ENCODE measurements at regions not wholly inside any gene's neighbourhood (a gene's known extent, or its start where the extent isn't known, plus 50 kb on each side); places are given as distances from the start of the nearest gene placed in this dataset.

DNA sequence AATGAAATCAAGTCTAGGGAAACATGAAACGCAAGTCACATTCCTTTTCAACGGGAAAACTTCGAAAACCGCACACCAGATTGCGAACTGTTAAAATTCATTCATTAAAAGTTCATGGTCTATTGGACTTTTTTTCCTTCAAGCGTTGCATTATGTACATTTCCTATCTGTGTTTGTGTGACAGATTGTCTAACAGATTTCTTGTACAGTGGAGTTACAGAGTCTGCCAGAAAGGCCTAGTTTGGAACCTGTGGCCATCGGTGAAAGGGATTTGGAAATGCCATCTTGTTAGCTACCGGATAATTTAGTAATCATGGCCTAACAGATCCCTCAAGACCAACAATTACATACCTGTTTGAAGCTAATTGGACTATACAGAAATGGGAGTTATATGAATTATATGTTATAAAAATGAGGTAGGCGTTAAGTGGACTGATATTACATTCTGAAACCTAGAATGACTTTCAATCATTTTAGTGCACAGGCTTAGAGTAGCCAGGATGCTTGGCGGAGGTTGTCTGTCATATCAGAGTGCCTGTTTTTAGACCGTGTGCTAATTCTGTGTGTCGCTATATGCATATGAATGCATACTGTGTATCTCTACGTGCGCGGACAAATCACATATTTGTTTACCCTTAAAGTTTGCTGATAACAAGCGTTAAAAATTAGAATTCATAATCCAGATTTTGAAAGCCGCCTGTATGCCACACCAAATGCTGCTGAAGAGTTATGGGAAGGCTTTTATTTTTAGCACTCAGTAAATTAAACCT, 885.4 kb upstream of the RBFOX1 start:
- intact Hi-C loops (cut with DNase I) = no loop called here
- Histone ChIP-seq H3K9me3 (no peaks in the 10 kb centered on the region), H3K27me3 (replicated peaks; ENCODE audit: insufficient read depth) (no peaks in the 10 kb centered on the region), H3K27ac (no peak overlapping the region), H3K4me1 (replicated peaks) (no peaks in the 10 kb centered on the region), H3K36me3 (no peaks in the 10 kb centered on the region), H3K4me3 (no peak overlapping the region)
- no peak for TF ChIP-seq POLR2AphosphoS5 (IDR thresholded peaks at IDR 0.05)
- no peak for TF ChIP-seq CTCF (IDR thresholded peaks at IDR 0.05)
- no peak for TF ChIP-seq POLR2A (IDR thresholded peaks at IDR 0.05)
- no peak for DNase-seq (ENCODE audit: low spot score)
- WGBS = 91% methylated on average over 17 of the region's 17 CpGs

GRCh38 chr16:6446370-6446769, 886.3 kb upstream of the RBFOX1 start:
- Histone ChIP-seq H3K36me3 (no peaks in the 10 kb centered on the region), H3K4me1 (replicated peaks) (no peaks in the 10 kb centered on the region), H3K4me3 (no peak overlapping the region), H3K9me3 (no peaks in the 10 kb centered on the region), H3K27ac (no peak overlapping the region), H3K27me3 (replicated peaks; ENCODE audit: insufficient read depth) (no peaks in the 10 kb centered on the region)
- no peak for TF ChIP-seq POLR2A (IDR thresholded peaks at IDR 0.05)
- TF ChIP-seq CTCF (IDR thresholded peaks at IDR 0.05) = no peak
- no peak for TF ChIP-seq POLR2AphosphoS5 (IDR thresholded peaks at IDR 0.05)
- no peak for DNase-seq (ENCODE audit: low spot score)
- WGBS = 92% methylated on average over 1 of the region's 1 CpG
- intact Hi-C loops (cut with DNase I) = no loop called here

DNA sequence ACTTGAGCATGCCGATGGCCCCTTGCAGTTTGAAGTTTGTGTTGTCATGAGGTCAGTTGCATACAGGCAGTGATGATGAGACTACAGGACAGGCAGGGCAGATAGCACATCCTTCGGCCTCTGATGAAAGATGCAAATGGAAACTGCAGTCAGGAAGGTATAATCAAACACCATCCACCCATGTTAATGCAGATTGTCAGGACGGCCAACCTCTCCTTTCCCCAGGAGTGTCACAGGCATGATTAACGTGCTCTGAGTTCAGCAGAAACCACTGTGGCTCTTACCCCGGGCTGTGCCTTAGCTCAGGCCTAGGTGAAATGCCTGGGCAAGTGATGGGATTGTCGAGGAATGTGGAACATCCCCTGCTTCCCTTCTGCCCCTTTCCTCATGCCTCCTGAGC, 893.5 kb upstream of the RBFOX1 start:
- H3K27me3 ChIP-seq (replicated peaks; ENCODE audit: insufficient read depth) = no peaks in the 10 kb centered on the region
- DNase-seq (ENCODE audit: low spot score) = no peak
- WGBS = 75% methylated on average over 6 of the region's 6 CpGs
- H3K4me1 ChIP-seq (replicated peaks) = no peaks in the 10 kb centered on the region
- H3K9me3 ChIP-seq = no peaks in the 10 kb centered on the region
- no peaks in the 10 kb centered on the region for H3K36me3 ChIP-seq
- intact Hi-C loops (cut with DNase I) = no loop called here
- H3K27ac ChIP-seq = no peak overlapping the region
- TF ChIP-seq CTCF (IDR thresholded peaks at IDR 0.05) (no peak), POLR2A (IDR thresholded peaks at IDR 0.05) (no peak), POLR2AphosphoS5 (IDR thresholded peaks at IDR 0.05) (no peak)
- no peak overlapping the region for H3K4me3 ChIP-seq

GRCh38 chr16:6428861-6429260, 903.8 kb upstream of the RBFOX1 start:
- Histone ChIP-seq H3K4me1 (replicated peaks) (no peaks in the 10 kb centered on the region), H3K27me3 (replicated peaks; ENCODE audit: insufficient read depth) (no peaks in the 10 kb centered on the region), H3K9me3 (no peaks in the 10 kb centered on the region), H3K27ac (no peak overlapping the region), H3K4me3 (no peak overlapping the region), H3K36me3 (no peaks in the 10 kb centered on the region)
- TF ChIP-seq CTCF (IDR thresholded peaks at IDR 0.05) (no peak), POLR2AphosphoS5 (IDR thresholded peaks at IDR 0.05) (no peak), POLR2A (IDR thresholded peaks at IDR 0.05) (no peak)
- 30% methylated on average over 8 of the region's 8 CpGs for WGBS
- no peak for DNase-seq (ENCODE audit: low spot score)
- intact Hi-C loops (cut with DNase I) = no loop called here

GRCh38 chr16:6427621-6428020, 905.0 kb upstream of the RBFOX1 start:
- no peak overlapping the region for H3K27ac ChIP-seq
- 87% methylated on average over 3 of the region's 3 CpGs for WGBS
- no peaks in the 10 kb centered on the region for H3K9me3 ChIP-seq
- TF ChIP-seq CTCF (IDR thresholded peaks at IDR 0.05) = no peak
- no peak for TF ChIP-seq POLR2A (IDR thresholded peaks at IDR 0.05)
- TF ChIP-seq POLR2AphosphoS5 (IDR thresholded peaks at IDR 0.05) = no peak
- no peaks in the 10 kb centered on the region for H3K27me3 ChIP-seq (replicated peaks; ENCODE audit: insufficient read depth)
- intact Hi-C loops (cut with DNase I) = no loop called here
- no peak for DNase-seq (ENCODE audit: low spot score)
- no peak overlapping the region for H3K4me3 ChIP-seq
- no peaks in the 10 kb centered on the region for H3K4me1 ChIP-seq (replicated peaks)
- no peaks in the 10 kb centered on the region for H3K36me3 ChIP-seq
